Natural killer cell (primary cell): ENCODE measurements at regions not wholly inside any gene's neighbourhood (a gene's known extent, or its start where the extent isn't known, plus 50 kb on each side); places are given as distances from the start of the nearest gene placed in this dataset.

Source experiments
- ATAC-seq, 3 donors: fragments of 150-1000 bp in 2 of 3; fragments of 200-7000 bp in 1 of 3; cut with Tn5 transposase; 1 replicate in 1 of 3; 2 replicates in 2 of 3; pipeline ENCODE4 v1.10.0; 2021; ENCODE audit warnings: mild to moderate bottlenecking in 2 of 3, moderate library complexity in 2 of 3
- DNase-seq, 2 donors: peaks; one replicate each; pipeline versions ENCODE4 v3.0.0 to v3.0.0-alpha.2; 2013 to 2021; ENCODE audit warnings: mixed read lengths in 1 of 2
- H3K27ac ChIP-seq: one replicate; pipeline ENCODE4 v1.5.1; 2013; ENCODE audit warnings: mild to moderate bottlenecking, low read length
- H3K27me3 ChIP-seq: one replicate; pipeline ENCODE4 v1.6.1; 2013; ENCODE audit warnings: low read length; ENCODE audit not compliant: control insufficient read depth, insufficient read depth
- H3K36me3 ChIP-seq: one replicate; pipeline ENCODE4 v1.6.1; 2013; ENCODE audit warnings: low read length; ENCODE audit not compliant: control insufficient read depth, insufficient read depth
- H3K4me1 ChIP-seq: one replicate; pipeline ENCODE4 v1.6.1; 2013; ENCODE audit warnings: low read length; ENCODE audit not compliant: control insufficient read depth, insufficient read depth
- H3K4me3 ChIP-seq: one replicate; pipeline ENCODE4 v1.5.1; 2013; ENCODE audit warnings: low read length
- H3K9me3 ChIP-seq: one replicate; pipeline ENCODE4 v1.6.1; 2013; ENCODE audit warnings: low read length; ENCODE audit not compliant: control insufficient read depth, insufficient read depth
- H3K27ac Mint-ChIP-seq, 2 donors: one replicate each; pipeline ENCODE4 v1.8.0; 2022; ENCODE audit warnings: mild to moderate bottlenecking in 2 of 2, mixed read lengths in 2 of 2, moderate library complexity in 1 of 2
- H3K27me3 Mint-ChIP-seq, 2 donors: one replicate each; pipeline ENCODE4 v1.8.0; 2022; ENCODE audit warnings: low read depth in 2 of 2, mixed read lengths in 2 of 2
- H3K36me3 Mint-ChIP-seq: one replicate; pipeline ENCODE4 v1.8.0; 2022; ENCODE audit warnings: mixed read lengths
- H3K4me1 Mint-ChIP-seq, 2 donors: one replicate each; pipeline ENCODE4 v1.8.0; 2022; ENCODE audit warnings: mixed read lengths in 2 of 2
- H3K4me3 Mint-ChIP-seq: one replicate; pipeline ENCODE4 v1.8.0; 2022; ENCODE audit warnings: mild to moderate bottlenecking, moderate library complexity, mixed read lengths
- H3K9me3 Mint-ChIP-seq, 2 donors: one replicate each; pipeline ENCODE4 v1.8.0; 2022; ENCODE audit warnings: mixed read lengths in 2 of 2
- WGBS: methylation state at CpG from one replicate; pipeline ENCODE4 v1.1.7; 2013; ENCODE audit warnings: missing lambda C conversion rate; ENCODE audit not compliant: insufficient coverage; 5-methylcytosine and 5-hydroxymethylcytosine counted together
- intact Hi-C: fragments of 100-400 bp; cut with micrococcal nuclease; formaldehyde crosslinking; loops from one replicate; pipeline ENCODE4 v1.14.2; 2022
- TF ChIP-seq, protein P1 (sequence below): fragments of 200-600 bp; IDR thresholded peaks from one replicate; pipeline ENCODE4 v1.8.0; 2022; ENCODE audit warnings: antibody characterized with exemption

DNA sequence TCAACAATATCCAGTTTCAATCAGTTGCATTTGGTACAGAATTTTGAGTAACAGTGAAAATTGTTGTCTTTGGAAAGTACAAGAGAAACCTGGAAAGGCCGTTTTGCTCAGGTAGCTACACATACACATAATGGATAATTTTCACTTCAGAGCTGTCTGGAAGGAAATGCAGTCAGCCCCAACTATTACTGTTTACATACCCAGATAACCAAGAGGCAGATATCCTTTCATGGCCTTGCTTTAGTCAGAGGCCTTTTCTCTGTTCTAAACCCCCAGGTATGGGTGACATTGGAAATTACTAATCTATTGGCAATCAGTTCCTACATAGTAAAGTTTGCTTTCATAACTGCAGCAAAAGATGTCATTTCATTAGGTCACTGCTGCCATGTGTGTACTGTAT is 244.9 kb upstream of the EMCN start:
- WGBS: 82% methylated on average over 1 of the region's 1 CpG
- H3K9me3 ChIP-seq: peaks cover 6% of the 10 kb centered on the region
- Mint-ChIP-seq H3K27me3 (peaks cover 5 to 12% of the 10 kb centered on the region in 2 donors), H3K36me3 (no peaks in the 10 kb centered on the region), H3K4me3 (no peak overlapping the region), H3K4me1 (no peaks in the 10 kb centered on the region), H3K27ac (no peak overlapping the region), H3K9me3 (peaks cover 2 to 8% of the 10 kb centered on the region in 2 donors)
- DNase-seq: no peak
- intact Hi-C loops: no loop called here
- no peak overlapping the region for H3K27ac ChIP-seq
- no peaks in the 10 kb centered on the region for H3K4me1 ChIP-seq
- H3K4me3 ChIP-seq: no peak overlapping the region
- H3K27me3 ChIP-seq: no peaks in the 10 kb centered on the region
- TF ChIP-seq, protein P1, sequence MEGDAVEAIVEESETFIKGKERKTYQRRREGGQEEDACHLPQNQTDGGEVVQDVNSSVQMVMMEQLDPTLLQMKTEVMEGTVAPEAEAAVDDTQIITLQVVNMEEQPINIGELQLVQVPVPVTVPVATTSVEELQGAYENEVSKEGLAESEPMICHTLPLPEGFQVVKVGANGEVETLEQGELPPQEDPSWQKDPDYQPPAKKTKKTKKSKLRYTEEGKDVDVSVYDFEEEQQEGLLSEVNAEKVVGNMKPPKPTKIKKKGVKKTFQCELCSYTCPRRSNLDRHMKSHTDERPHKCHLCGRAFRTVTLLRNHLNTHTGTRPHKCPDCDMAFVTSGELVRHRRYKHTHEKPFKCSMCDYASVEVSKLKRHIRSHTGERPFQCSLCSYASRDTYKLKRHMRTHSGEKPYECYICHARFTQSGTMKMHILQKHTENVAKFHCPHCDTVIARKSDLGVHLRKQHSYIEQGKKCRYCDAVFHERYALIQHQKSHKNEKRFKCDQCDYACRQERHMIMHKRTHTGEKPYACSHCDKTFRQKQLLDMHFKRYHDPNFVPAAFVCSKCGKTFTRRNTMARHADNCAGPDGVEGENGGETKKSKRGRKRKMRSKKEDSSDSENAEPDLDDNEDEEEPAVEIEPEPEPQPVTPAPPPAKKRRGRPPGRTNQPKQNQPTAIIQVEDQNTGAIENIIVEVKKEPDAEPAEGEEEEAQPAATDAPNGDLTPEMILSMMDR: no peak
- H3K36me3 ChIP-seq: no peaks in the 10 kb centered on the region
- no peak for ATAC-seq

DNA sequence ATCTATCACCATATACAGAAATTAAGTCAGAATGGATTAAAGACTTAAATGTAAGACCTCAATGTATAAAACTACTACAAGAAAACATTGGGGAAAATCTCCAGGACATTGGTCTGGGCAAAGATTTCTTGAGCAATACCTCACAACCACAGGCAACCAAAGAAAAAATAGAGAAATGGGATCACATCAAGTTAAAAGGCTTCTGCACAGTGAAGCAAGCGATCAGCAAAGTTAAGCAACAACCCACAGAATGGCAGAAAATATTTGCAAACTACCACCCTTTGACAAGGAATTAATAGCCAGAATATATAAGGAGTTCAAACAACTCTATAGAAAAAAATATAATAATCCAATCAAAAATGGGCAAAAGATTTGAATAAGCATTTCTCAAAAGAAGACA is 236.9 kb upstream of the EMCN start:
- ATAC-seq (no peak), DNase-seq (no peak)
- intact Hi-C loops: no loop called here
- Histone ChIP-seq H3K4me3 (no peak overlapping the region), H3K9me3 (peaks cover 6% of the 10 kb centered on the region), H3K27ac (no peak overlapping the region), H3K36me3 (no peaks in the 10 kb centered on the region), H3K27me3 (no peaks in the 10 kb centered on the region), H3K4me1 (no peaks in the 10 kb centered on the region)
- H3K9me3 Mint-ChIP-seq: peaks cover 0 to 5% of the 10 kb centered on the region in 2 donors
- no peaks in the 10 kb centered on the region for H3K36me3 Mint-ChIP-seq
- TF ChIP-seq, protein P1: no peak
- peaks cover 4 to 13% of the 10 kb centered on the region in 2 donors for H3K27me3 Mint-ChIP-seq
- no peak overlapping the region for H3K27ac Mint-ChIP-seq
- H3K4me3 Mint-ChIP-seq: no peak overlapping the region
- H3K4me1 Mint-ChIP-seq: no peaks in the 10 kb centered on the region
- 80% methylated on average over 1 of the region's 1 CpG for whole genome bisulfite sequencing

DNA sequence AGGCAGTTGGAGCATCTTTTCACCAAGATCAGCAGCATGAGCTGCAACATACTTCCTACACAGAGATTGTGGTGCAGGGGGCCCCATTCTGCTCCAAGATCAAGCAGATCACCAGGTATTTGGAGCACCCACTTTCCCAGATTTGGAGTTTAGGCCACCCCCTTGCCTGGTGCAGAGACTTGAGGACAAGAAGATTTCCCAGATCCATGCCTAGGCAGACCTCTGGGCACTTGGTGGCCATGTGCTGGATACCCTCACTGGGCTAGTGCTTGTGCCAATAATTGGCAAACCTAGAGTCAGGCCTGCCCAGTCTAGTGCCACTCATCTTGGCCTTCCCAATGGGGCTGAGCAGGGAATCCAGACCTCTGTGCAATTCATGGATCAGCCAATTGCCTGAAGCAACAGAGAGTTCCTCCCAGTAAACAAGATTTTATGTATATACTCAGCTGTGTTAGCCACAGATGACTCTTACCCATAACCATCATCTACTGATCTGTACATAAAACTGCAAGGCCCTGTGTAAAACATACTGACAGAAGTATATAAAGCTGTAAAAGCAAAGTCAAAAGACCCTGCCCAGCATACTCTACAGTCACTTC is 228.4 kb upstream of the EMCN start:
- no peaks in the 10 kb centered on the region for H3K36me3 ChIP-seq
- H3K4me3 ChIP-seq: no peak overlapping the region
- H3K36me3 Mint-ChIP-seq: no peaks in the 10 kb centered on the region
- H3K9me3 Mint-ChIP-seq: no peaks in the 10 kb centered on the region
- H3K27ac ChIP-seq: no peak overlapping the region
- H3K4me1 ChIP-seq: no peaks in the 10 kb centered on the region
- ATAC-seq (no peak), DNase-seq (no peak)
- H3K4me1 Mint-ChIP-seq: no peaks in the 10 kb centered on the region
- TF ChIP-seq, protein P1: no peak
- no peaks in the 10 kb centered on the region for H3K9me3 ChIP-seq
- no peak overlapping the region for H3K4me3 Mint-ChIP-seq
- H3K27ac Mint-ChIP-seq: no peak overlapping the region
- no peaks in the 10 kb centered on the region for H3K27me3 ChIP-seq
- peaks cover 4 to 11% of the 10 kb centered on the region in 2 donors for H3K27me3 Mint-ChIP-seq
- intact Hi-C loops: no loop called here

DNA sequence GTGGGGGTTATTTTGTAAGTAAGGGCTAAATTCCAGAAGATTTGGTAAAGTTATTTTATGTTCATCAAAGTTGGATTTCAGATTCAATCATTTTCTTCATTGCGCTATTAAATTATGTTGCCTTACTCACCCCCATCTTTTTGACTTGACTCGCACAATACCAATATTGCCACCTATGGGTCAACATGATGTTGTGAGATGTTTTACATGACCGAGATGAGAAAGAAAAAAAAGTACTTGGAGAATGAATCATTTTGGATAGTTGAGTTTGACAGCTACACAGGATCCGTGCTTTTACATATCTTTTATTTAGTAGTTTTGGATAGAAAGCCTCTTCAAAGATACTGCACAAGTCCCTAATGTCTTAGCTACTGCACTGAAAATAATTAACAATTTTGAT is 224.2 kb upstream of the EMCN start:
- H3K4me3 Mint-ChIP-seq: no peak overlapping the region
- no peak overlapping the region for H3K27ac Mint-ChIP-seq
- Histone ChIP-seq H3K27ac (no peak overlapping the region), H3K9me3 (no peaks in the 10 kb centered on the region), H3K36me3 (no peaks in the 10 kb centered on the region), H3K4me1 (no peaks in the 10 kb centered on the region), H3K4me3 (no peak overlapping the region), H3K27me3 (no peaks in the 10 kb centered on the region)
- no peaks in the 10 kb centered on the region for H3K27me3 Mint-ChIP-seq
- intact Hi-C loops: no loop called here
- H3K4me1 Mint-ChIP-seq: no peaks in the 10 kb centered on the region
- H3K36me3 Mint-ChIP-seq: no peaks in the 10 kb centered on the region
- H3K9me3 Mint-ChIP-seq: no peaks in the 10 kb centered on the region
- DNase-seq: peak in 1 of 2 donors; percentile 11
- TF ChIP-seq, protein P1: no peak
- WGBS: 14% methylated on average over 2 of the region's 4 CpGs
- ATAC-seq: no peak
